GM23338 (cell line): ENCODE measurements at regions not wholly inside any gene's neighbourhood (a gene's known extent, or its start where the extent isn't known, plus 50 kb on each side); places are given as distances from the start of the nearest gene placed in this dataset.

Experiments used
- ATAC-seq: fragments of 200-7000 bp; cut with Tn5 transposase; 3 replicates; pipeline ENCODE4 v1.9.1; 2020
- DNase-seq: peaks from one replicate; pipeline ENCODE4 v3.0.0-alpha.2; 2015; ENCODE audit warnings: low spot score
- H2AFZ ChIP-seq: fragments of 200-600 bp; sonication (generic); 2 replicates; pipeline ENCODE4 v1.8.0; 2016; ENCODE audit warnings: antibody characterized with exemption, mild to moderate bottlenecking, moderate library complexity
- H3F3A ChIP-seq: fragments of 200-600 bp; sonication (generic); replicated peaks from 2 replicates; pipeline ENCODE4 v1.8.0; 2017; ENCODE audit warnings: antibody characterized with exemption, mixed run types, low read depth
- H3K27ac ChIP-seq: fragments of 200-600 bp; sonication (generic); 2 replicates; pipeline ENCODE4 v1.6.1; 2016; ENCODE audit warnings: low read depth
- H3K27me3 ChIP-seq: fragments of 200-600 bp; sonication (generic); 2 replicates; pipeline ENCODE4 v1.8.0; 2016; ENCODE audit warnings: mild to moderate bottlenecking, mixed run types, moderate library complexity; ENCODE audit not compliant: insufficient read depth
- H3K36me3 ChIP-seq: fragments of 200-600 bp; sonication (generic); 2 replicates; pipeline ENCODE4 v1.8.0; 2016; ENCODE audit warnings: mild to moderate bottlenecking; ENCODE audit not compliant: insufficient read depth
- H3K4me1 ChIP-seq: fragments of 200-600 bp; sonication (generic); 2 replicates; pipeline ENCODE4 v1.8.0; 2016; ENCODE audit warnings: mild to moderate bottlenecking, moderate library complexity; ENCODE audit not compliant: insufficient read depth
- H3K4me2 ChIP-seq: fragments of 200-600 bp; sonication (generic); 2 replicates; pipeline ENCODE4 v1.7.1; 2017; ENCODE audit warnings: mixed run types
- H3K4me3 ChIP-seq: fragments of 200-600 bp; sonication (generic); 2 replicates; pipeline ENCODE4 v1.6.1; 2016; ENCODE audit warnings: mixed run types
- H3K79me2 ChIP-seq: fragments of 200-600 bp; sonication (generic); replicated peaks from 2 replicates; pipeline ENCODE4 v1.8.0; 2017; ENCODE audit warnings: mild to moderate bottlenecking; ENCODE audit not compliant: insufficient read depth
- H3K9me2 ChIP-seq: fragments of 200-600 bp; sonication (generic); 2 replicates; pipeline ENCODE4 v1.8.0; 2017; ENCODE audit not compliant: insufficient read depth
- H4K20me1 ChIP-seq: fragments of 200-600 bp; sonication (generic); replicated peaks from 2 replicates; pipeline ENCODE4 v1.8.0; 2017; ENCODE audit warnings: mild to moderate bottlenecking; ENCODE audit not compliant: insufficient read depth
- H3K27ac Mint-ChIP-seq: 2 replicates; pipeline ENCODE4 v1.8.0; 2020; ENCODE audit warnings: inconsistent platforms, mild to moderate bottlenecking, moderate library complexity, mixed read lengths
- H3K27me3 Mint-ChIP-seq: 3 replicates; pipeline ENCODE4 v1.8.0; 2022; ENCODE audit warnings: low read depth, mild to moderate bottlenecking, moderate library complexity, mixed read lengths, inconsistent platforms; ENCODE audit not compliant: insufficient read depth, poor library complexity
- H3K36me3 Mint-ChIP-seq: 3 replicates; pipeline ENCODE4 v1.8.0; 2021; ENCODE audit warnings: low read depth, mild to moderate bottlenecking, inconsistent platforms, moderate library complexity, mixed read lengths
- H3K4me1 Mint-ChIP-seq: 3 replicates; pipeline ENCODE4 v1.8.0; 2020; ENCODE audit warnings: mild to moderate bottlenecking, inconsistent platforms, mixed read lengths
- H3K4me3 Mint-ChIP-seq: 3 replicates; pipeline ENCODE4 v1.8.0; 2021; ENCODE audit warnings: moderate library complexity, mild to moderate bottlenecking, inconsistent platforms, mixed read lengths
- H3K9me3 Mint-ChIP-seq: 3 replicates; pipeline ENCODE4 v1.8.0; 2020; ENCODE audit warnings: moderate library complexity, mild to moderate bottlenecking, inconsistent platforms, mixed read lengths
- CREB1 ChIP-seq: fragments of 250-450 bp; sonication (Bioruptor Pico); IDR thresholded peaks from 2 replicates; pipeline ENCODE4 v1.5.0; 2020; ENCODE audit warnings: low read depth, mild to moderate bottlenecking, moderate library complexity
- CTCF ChIP-seq, 2 experiments: fragments of 200-600 bp in 1 of 2; sonication (generic) in 1 of 2; conservative IDR thresholded peaks; 2 replicates each; pipeline versions ENCODE4 v1.5.1 to v1.6.1; 2016 to 2017; ENCODE audit warnings: antibody characterized with exemption in 2 of 2, low read depth in 2 of 2, mild to moderate bottlenecking in 2 of 2, moderate library complexity in 1 of 2
- ETS1 ChIP-seq: IDR thresholded peaks from 2 replicates; pipeline ENCODE4 v1.6.1; 2016; ENCODE audit warnings: antibody characterized with exemption
- EZH2phosphoT487 ChIP-seq: fragments of 200-600 bp; sonication (generic); IDR thresholded peaks from one replicate; pipeline ENCODE4 v1.8.1; 2018; ENCODE audit warnings: antibody characterized with exemption; ENCODE audit not compliant: unreplicated experiment
- POLR2AphosphoS5 ChIP-seq: IDR thresholded peaks from 2 replicates; pipeline ENCODE4 v1.6.1; 2016; ENCODE audit warnings: antibody characterized with exemption, low read depth
- ZNF114 ChIP-seq: fragments of 250-450 bp; sonication (Bioruptor Pico); IDR thresholded peaks from 2 replicates; pipeline ENCODE4 v1.5.0; 2020; ENCODE audit warnings: mild to moderate bottlenecking, moderate library complexity
- ZNF331 ChIP-seq: fragments of 250-450 bp; sonication (Bioruptor Pico); IDR thresholded peaks from 2 replicates; pipeline ENCODE4 v1.5.0; 2020; ENCODE audit warnings: low read depth, mild to moderate bottlenecking, moderate library complexity
- ZNF462 ChIP-seq: fragments of 250-450 bp; sonication (Bioruptor Pico); IDR thresholded peaks from 2 replicates; pipeline ENCODE4 v1.5.0; 2020; ENCODE audit warnings: mild to moderate bottlenecking, moderate library complexity

GRCh38 chr5:159713773-159714172, 202.5 kb upstream of the ADRA1B start:
- Histone ChIP-seq H3K27ac (no peak overlapping the region), H3K4me2 (no peak overlapping the region), H3K4me3 (no peak overlapping the region), H2AFZ (no peak overlapping the region), H3K9me2 (no peaks in the 10 kb centered on the region; the same call in 1 of the 2 replicates), H3F3A (no peaks in the 10 kb centered on the region), H4K20me1 (no peaks in the 10 kb centered on the region), H3K79me2 (no peaks in the 10 kb centered on the region), H3K36me3 (peaks cover 3% of the 10 kb centered on the region; the same call in 1 of the 2 replicates), H3K4me1 (no peaks in the 10 kb centered on the region), H3K27me3 (no peaks in the 10 kb centered on the region)
- no peaks in the 10 kb centered on the region for H3K36me3 Mint-ChIP-seq
- no peak for TF ChIP-seq ETS1
- no peak for TF ChIP-seq CTCF (conservative IDR thresholded peaks at IDR 0.05; ENCODE audit: low read depth in 2 of 2)
- TF ChIP-seq CREB1: no peak
- DNase-seq: no peak
- ATAC-seq: no peak
- H3K27ac Mint-ChIP-seq: no peak overlapping the region
- H3K4me3 Mint-ChIP-seq: no peak overlapping the region
- H3K9me3 Mint-ChIP-seq: peaks cover 6% of the 10 kb centered on the region; the same call in 2 of the 3 replicates
- peaks cover 3% of the 10 kb centered on the region for H3K27me3 Mint-ChIP-seq
- H3K4me1 Mint-ChIP-seq: no peaks in the 10 kb centered on the region

GRCh38 chr5:159725475-159725874, 190.8 kb upstream of the ADRA1B start:
- no peaks in the 10 kb centered on the region for H3K79me2 ChIP-seq
- TF ChIP-seq POLR2AphosphoS5 (no peak), ZNF462 (CRISPR knock-in tag) (no peak), ZNF114 (CRISPR knock-in tag) (no peak), ZNF331 (CRISPR knock-in tag) (no peak), EZH2phosphoT487 (no peak)
- H3K27me3 ChIP-seq: no peaks in the 10 kb centered on the region
- no peaks in the 10 kb centered on the region for H3K9me2 ChIP-seq
- peaks cover 4% of the 10 kb centered on the region for H3K27me3 Mint-ChIP-seq
- no peaks in the 10 kb centered on the region for H3F3A ChIP-seq
- H3K9me3 Mint-ChIP-seq: no peaks in the 10 kb centered on the region
- peaks cover 5% of the 10 kb centered on the region; the same call in 2 of the 3 replicates for H3K4me1 Mint-ChIP-seq
- H2AFZ ChIP-seq: peak overlapping the region; percentile 70; the same call in 1 of the 2 replicates
- DNase-seq: no peak
- no peak overlapping the region for H3K4me3 Mint-ChIP-seq
- H3K4me1 ChIP-seq: peaks cover 4% of the 10 kb centered on the region; the same call in 1 of the 2 replicates
- no peaks in the 10 kb centered on the region for H3K36me3 Mint-ChIP-seq
- H3K4me2 ChIP-seq: no peak overlapping the region
- no peaks in the 10 kb centered on the region for H4K20me1 ChIP-seq
- H3K27ac Mint-ChIP-seq: no peak overlapping the region
- H3K4me3 ChIP-seq: no peak overlapping the region
- no peak overlapping the region for H3K27ac ChIP-seq
- no peak for ATAC-seq
- H3K36me3 ChIP-seq: no peaks in the 10 kb centered on the region
